ENCODE measurements at regions not wholly inside any gene's neighbourhood (a gene's known extent, or its start where the extent isn't known, plus 50 kb on each side); places are given as distances from the start of the nearest gene placed in this dataset.
"Not testable (repeated sequence)": the region's sequence is repeated elsewhere in the genome, so short reads cannot be mapped to it uniquely, and the experiment has no call there.

- no peak for DNase-seq (ENCODE audit: low spot score)
These were observed 1842.3 kb downstream of the PCDH9 start for GRCh38 chr13:65387743-65388347.

DNA sequence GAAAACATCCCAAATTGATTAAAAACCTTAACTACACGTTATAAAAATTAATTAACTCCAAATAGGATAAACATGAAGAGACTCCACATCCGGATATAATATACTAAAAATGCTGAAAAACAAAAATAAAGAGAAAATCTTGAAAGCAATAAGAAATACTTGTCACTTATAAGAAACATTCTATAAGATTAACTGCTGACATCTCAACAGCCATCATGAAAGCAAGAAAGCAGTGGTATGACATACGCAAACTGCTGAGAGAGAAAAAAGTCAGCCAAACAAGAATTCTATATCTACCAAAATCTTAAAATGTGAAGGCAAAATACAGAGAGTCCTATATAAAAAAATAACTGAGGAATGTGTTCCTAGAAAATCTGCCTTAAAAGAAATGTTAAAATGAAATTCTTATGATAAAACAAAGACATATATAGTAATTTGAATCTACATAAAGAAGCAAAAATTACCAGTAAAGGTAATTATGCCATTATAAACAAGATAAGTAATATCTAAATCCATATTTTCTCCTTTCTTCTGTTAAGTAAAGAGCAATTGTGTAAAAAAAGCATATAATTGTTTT lies 1851.1 kb downstream of the PCDH9 start:
- DNase-seq (ENCODE audit: low spot score), result peak; percentile 2

GRCh38 chr13:65378484-65378883 lies 1851.7 kb downstream of the PCDH9 start:
- no peak for DNase-seq (ENCODE audit: low spot score)

DNA sequence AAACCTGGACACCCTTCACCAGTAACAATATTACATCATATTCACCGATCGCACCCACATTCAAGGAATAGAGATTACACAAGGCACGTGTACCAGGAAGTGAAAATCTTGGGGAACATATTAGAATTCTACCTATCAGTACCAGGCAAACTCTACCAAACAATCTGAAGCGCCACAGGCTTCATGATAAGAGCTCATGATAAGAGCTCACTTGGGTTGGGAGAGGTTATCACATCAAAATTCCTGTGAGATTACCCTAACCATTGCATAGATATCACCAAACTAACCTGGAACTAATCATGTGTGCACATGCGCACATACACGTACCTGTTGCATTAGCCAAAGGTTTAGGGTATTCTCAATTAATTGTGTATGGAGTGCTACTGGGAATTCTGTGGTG lies 1861.3 kb downstream of the PCDH9 start:
- no peak for DNase-seq (ENCODE audit: low spot score)

DNA sequence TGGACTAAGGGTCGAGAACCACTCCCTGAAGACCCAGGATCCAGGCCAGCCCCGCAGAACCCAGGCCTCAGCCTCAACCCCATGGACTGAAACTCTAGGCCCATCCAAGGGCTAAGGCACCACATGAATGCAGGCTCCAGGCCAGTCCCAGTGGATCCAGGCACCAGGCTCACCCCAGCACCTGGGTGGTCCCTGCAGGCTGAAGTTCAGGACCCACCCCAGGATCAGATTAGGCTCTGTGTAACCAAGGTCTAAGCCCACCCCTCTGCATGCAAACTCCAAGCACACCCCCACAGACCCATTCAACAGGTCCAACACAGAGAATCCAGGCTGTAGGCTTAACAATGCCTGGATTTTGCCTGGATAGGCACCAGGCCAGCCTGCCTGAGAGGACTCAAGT lies 1876.2 kb downstream of the PCDH9 start:
- DNase-seq (ENCODE audit: low spot score), result no peak

DNA sequence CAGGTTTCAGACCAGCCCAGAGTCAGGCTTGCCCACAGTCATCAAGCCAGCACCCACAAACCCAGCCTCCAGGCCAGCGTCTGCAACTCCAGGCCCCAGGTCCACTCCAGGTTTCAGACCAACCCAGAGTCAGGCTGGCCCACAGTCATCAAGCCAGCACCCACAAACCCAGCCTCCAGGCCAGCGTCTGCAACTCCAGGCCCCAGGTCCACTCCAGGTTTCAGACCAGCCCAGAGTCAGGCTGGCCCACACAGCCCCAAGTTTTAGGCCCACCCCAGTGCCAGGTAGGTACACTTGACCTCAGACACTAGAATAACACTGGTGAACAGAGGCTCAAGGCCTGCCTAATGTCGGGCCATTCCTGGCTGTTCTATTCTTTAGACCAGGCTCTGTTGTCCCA lies 1877.0 kb downstream of the PCDH9 start:
- DNase-seq (ENCODE audit: low spot score), result not testable (repeated sequence)

DNA sequence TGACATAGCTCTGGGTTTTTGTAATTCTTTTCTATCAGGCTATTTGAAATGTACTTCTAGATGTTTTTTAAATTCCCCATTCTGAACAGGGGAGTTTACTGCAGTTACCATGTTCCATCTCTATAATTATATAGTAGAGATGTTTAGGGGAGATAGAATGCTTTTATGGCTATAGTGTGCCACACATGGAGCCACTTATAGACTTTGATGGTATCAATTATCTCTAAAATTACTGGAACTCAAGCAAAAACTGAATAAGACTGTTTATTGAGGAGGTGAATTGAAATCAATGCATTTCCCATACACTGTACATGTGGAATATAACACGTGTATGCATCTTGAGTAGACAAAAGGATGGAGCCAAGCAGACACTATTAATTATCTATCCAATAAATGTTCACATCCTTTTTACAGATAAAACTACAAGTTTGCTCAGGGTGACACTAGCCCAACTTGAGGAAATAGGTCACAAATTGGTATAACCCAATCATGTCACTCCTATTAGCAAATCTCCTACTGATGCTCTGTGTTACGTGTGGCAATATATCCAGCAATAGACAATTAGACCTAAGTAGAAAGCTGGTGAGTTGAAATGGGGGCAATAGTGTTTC lies 1882.6 kb downstream of the PCDH9 start:
- DNase-seq (ENCODE audit: low spot score), result no peak

GRCh38 chr13:65343898-65344663 lies 1886.1 kb downstream of the PCDH9 start:
- no peak for DNase-seq (ENCODE audit: low spot score)

DNA sequence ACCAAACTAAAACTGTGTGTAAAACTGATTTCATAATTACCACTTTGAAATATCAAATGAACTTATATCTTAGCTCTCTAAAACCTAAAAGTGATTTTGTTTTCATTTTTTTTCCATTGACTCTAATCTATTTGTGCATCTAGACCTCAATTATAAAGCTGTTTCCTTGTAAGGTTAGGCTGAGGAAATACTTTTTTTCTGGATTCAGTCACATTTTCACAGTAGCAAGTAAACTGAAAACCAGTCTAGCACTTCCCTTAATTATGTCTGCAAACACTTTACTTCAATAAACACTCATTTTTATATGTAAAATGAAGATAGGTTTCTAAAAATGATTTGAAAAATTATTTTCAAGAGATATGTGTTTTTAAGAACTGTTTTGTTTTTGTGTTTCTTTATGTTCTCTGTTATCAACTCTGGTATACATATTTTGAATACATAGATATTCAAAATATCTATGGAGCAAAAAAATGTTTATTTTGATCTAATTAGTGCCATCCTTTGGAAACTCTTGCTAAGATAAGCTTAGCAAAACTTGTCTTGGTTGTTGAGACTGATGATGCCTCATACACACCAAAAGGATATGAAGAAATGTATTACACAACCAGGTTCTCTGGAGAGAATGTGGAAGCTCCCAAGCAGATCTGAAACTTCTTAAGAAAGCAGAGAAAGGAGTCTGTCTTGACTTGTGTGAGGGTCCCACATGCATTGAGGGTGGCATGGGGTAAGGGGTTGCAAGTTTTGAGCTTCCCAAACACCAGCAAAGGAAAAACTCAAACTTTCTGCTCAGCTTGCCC lies 1887.4 kb downstream of the PCDH9 start:
- no peak for DNase-seq (ENCODE audit: low spot score)

- DNase-seq (ENCODE audit: low spot score), result no peak
These were observed 1890.9 kb downstream of the PCDH9 start for GRCh38 chr13:65339241-65339640.

- no peak for DNase-seq (ENCODE audit: low spot score)
These were observed 1893.2 kb downstream of the PCDH9 start for GRCh38 chr13:65336916-65337315.

DNA sequence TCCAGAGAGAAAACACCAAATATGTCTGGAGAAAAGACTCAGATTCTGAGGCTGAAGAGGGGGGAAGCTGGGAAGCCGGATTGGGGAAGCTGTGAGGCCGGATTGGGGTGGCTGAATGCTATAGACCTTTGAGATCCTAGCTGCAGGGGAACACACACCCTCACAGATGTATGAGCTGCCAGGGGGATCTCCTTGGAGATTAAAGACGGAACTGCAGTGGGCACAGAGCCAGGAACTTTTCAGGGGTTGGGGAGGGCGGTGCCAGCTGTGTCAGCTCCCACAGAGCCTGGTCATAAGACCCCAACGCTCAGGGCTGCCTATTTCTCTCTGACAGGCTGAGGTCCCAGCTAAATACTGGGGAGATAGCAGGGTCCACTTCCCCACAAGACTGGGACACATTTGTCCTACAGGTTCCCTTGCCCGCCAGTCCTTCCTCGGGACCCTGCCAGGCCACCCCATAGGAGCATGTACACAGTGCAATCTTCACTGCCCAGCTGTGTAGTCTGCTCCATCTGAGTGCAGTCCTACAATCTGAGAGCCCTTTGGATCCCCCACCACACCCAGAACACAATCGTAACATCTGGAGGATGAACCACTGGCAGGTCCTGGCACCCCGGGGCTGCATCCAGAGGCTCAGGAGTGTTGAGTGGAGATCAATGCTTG lies 1893.9 kb downstream of the PCDH9 start:
- no peak for DNase-seq (ENCODE audit: low spot score)

GRCh38 chr13:65330691-65331090 lies 1899.4 kb downstream of the PCDH9 start:
- no peak for DNase-seq (ENCODE audit: low spot score)

- no peak for DNase-seq (ENCODE audit: low spot score)
These were observed 1899.8 kb downstream of the PCDH9 start for GRCh38 chr13:65330287-65330686.

GRCh38 chr13:65323192-65323591 lies 1906.9 kb downstream of the PCDH9 start:
- not testable (repeated sequence) for DNase-seq (ENCODE audit: low spot score)

- DNase-seq (ENCODE audit: low spot score), result not testable (repeated sequence)
These were observed 1908.7 kb downstream of the PCDH9 start for GRCh38 chr13:65321423-65321822.

DNA sequence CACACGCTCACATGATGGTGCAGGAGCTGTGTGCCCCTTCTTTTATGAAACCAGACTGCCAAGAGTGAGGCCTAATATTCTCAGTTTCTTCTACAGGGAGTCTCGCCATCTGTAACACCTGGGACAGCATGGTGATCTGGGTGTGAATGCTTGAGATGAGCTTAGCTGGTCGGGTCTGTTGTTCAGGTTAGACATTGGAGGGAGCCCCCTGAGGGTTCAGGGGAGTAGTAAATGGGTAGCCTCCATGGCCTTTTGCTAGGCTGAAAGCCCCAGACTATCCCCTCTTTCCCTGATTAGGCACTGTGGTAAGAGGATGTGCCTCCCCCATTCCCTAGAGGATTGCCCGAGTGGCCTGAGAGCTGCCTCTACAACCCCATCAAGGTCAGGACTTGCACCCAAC lies 1916.1 kb downstream of the PCDH9 start:
- no peak for DNase-seq (ENCODE audit: low spot score)

- DNase-seq (ENCODE audit: low spot score), result no peak
These were observed 1919.3 kb downstream of the PCDH9 start for GRCh38 chr13:65310663-65311328.

GRCh38 chr13:65309906-65310305 lies 1920.2 kb downstream of the PCDH9 start:
- DNase-seq (ENCODE audit: low spot score), result no peak

DNA sequence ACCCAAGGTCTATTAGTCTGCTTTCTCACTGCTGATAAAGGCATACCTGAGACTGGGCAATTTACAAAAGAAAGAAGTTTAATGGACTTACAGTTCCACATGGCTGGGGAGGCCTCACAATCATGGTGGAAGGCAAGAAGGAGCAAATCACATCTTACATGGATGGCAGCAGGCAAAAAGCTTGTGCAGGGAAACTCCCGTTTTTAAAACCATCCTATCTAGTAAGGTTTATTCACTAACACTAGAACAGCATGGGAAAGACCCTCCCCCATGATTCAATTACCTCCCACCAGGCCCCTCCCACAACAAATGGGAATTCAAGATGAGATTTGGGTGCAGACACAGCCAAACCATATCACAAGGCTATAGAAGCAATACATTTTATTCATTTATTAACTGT lies 1921.4 kb downstream of the PCDH9 start:
- DNase-seq (ENCODE audit: low spot score), result not testable (repeated sequence)

GRCh38 chr13:65307056-65307455 lies 1923.1 kb downstream of the PCDH9 start:
- no peak for DNase-seq (ENCODE audit: low spot score)

Measured in SW480 (cell line).